Muscle of arm (tissue), 1 donor: ENCODE measurements at regions not wholly inside any gene's neighbourhood (a gene's known extent, or its start where the extent isn't known, plus 50 kb on each side); places are given as distances from the start of the nearest gene placed in this dataset.
"Not testable (repeated sequence)": the region's sequence is repeated elsewhere in the genome, so short reads cannot be mapped to it uniquely, and the experiment has no call there.

Source experiments
- DNase-seq: peaks from one replicate; pipeline ENCODE4 v3.0.0-alpha.2; 2013

DNA sequence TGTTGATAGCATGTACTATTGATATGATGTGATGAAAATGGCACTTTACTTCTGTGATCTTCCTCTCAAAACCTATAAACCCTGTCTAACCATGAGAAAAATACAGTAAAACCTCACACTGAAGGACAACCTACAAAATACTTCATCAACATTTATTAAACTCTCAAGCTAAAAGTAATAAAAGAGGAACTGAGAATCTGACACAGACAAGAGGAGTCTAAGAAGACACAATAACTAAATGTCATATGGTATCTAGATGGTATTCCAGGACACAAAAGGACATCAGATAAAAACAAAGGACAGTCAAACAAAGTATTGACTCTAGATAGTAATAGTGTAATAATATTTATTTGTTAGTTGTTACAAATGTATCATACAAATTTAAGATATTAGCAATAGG, 655.3 kb downstream of the SH3BGRL start:
- no peak for DNase-seq

- DNase-seq = no peak
Observed at GRCh38 chrX:81866873-81867272, 665.0 kb downstream of the SH3BGRL start.

- DNase-seq = no peak
Observed at GRCh38 chrX:81868979-81869378, 667.1 kb downstream of the SH3BGRL start.

DNA sequence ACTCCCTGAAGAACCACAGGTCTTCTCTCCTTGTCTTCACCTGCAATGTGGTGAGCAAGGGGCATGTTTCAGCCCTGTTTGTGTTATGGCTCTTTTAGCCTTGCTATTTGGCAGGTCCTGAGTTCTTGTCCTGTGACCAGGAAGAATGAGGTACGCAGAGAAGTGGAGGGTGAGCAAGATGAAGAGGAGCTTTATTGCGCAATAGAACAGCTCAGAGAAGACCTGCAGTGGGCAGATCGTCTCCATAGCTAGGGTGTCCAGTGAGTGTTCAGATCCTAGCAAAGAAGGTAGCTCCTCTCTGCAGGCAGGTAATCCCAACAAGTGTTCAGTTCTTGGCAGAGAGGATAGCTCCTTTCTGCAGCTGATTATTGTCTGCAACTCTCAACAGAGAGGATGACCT, 672.9 kb downstream of the SH3BGRL start:
- no peak for DNase-seq

- no peak for DNase-seq
Observed at GRCh38 chrX:81875800-81876199, 673.9 kb downstream of the SH3BGRL start.

DNA sequence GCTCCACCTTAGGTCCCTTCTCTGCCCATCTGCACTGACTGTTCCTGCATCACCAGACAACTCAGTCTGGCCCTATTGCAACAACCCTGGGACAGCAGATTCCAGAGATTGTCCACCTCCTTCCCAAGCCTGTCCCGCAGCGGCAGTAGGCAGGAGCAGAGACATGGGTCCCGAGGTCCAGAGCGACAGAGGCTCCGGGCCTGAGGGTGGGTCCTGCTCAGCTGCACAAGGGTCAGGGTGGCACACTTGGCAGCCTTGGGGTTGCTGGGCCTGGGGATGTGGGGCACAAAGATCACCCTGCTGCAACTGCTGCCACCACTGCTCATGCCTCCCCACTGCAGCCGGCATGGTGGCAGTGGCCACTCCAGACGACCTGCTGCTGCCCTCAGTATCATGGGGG, 674.5 kb downstream of the SH3BGRL start:
- DNase-seq = no peak

- no peak for DNase-seq
Observed at GRCh38 chrX:81890521-81890920, 688.6 kb downstream of the SH3BGRL start.

DNA sequence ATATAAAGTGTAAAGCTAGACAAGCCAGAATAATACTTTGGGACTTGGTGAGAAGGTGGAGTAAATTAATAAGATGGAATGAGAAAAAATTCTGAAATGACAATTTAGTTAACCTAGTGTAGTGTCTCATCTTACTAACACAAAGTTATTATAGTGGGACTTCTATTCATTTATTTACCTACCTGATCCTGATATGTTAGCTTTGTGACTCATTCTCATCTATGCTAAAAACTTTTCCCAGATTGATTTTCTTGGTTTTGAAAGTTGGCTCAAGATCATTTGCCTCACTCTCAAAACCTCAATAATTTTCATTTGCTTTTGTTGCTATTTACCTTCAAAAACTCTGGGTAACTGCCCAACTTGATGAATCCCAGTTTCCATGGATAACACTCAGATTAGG, 698.6 kb downstream of the SH3BGRL start:
- no peak for DNase-seq

DNA sequence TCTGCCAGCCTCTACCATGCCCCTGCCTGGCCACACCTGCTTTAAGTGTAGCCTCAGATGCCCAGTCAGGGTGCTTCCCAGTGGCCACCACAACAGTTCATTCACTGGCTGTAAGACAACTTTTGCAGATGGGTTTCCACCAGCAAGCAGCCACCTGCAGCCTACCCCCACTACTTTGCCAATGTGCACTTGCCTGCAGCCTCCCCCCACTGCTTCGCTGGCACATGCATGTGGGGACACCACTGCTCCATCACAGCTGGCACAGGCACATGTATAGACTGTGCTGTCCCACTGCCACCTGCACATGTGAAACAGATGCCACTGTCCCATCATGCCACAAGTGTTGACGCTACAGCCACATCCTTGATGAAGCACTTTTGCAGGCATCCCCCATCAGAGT, 723.9 kb downstream of the SH3BGRL start:
- DNase-seq = no peak

DNA sequence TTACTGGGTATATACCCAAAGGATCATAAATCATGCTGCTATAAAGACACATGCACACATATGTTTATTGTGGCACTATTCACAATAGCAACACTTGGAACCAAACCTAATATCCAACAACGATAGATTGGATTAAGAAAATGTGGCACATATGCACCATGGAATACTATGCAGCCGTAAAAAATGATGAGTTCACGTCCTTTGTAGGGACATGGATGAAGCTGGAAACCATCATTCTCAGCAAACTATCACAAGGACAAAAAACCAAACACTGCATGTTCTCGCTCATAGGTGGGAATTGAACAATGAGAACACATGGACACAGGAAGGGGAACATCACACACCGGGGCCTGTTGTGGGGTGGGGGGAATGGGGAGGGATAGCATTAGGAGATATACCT, 744.0 kb downstream of the SH3BGRL start:
- not testable (repeated sequence) for DNase-seq

- no peak for DNase-seq
Observed at GRCh38 chrX:81957318-81957717, 755.4 kb downstream of the SH3BGRL start.

DNA sequence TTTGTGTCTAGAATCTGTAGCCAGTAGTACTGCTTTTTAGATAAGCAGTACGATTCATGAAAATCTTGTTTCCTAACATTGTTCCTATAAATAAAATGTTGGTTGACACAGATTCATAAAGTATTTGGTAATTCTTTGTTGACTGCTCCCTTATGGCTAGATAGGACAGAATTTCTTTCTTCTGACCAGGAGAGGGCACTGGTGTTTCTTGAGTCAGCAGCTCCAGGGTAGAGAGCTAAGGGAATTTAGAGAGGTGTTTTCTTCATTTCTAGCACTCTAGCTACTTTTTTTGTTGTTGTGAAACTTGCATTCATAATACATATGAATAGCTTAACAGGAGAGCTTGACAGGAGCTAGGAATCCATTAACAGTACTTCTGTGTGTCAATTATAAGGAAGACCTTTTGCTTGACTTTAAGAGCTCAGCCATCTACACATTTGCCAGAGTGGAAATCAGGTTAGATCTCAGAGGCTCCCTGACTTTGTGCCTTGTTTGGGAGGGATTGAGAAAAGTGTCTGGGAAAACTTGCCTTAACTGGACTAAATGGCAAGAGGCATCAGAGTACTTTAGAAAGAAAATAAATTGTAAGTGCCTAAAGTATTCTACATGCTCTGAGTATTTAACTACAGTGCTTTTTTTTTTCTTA, 756.1 kb downstream of the SH3BGRL start:
- peak; percentile 0 for DNase-seq

- no peak for DNase-seq
Observed at GRCh38 chrX:81959964-81960363, 758.1 kb downstream of the SH3BGRL start.

- DNase-seq = not testable (repeated sequence)
Observed at GRCh38 chrX:81974413-81974812, 772.5 kb downstream of the SH3BGRL start.

- no peak for DNase-seq
Observed at GRCh38 chrX:81979806-81980515, 778.1 kb downstream of the SH3BGRL start.

DNA sequence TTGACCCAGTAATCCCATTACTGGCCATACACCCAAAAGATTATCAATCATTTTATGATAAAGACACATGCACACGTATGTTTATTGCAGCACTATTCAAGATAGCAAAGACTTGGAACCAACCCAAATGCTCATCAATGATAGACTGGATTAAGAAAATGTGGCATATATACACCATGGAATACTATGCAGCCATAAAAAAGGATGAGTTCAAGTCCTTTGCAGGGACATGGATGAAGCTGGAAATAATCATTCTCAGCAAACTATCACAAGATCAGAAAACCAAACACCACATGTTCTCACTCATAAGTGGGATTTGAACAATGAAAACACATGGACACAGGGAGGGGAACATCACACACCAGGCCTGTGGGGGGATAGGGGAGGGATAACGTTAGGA, 785.3 kb downstream of the SH3BGRL start:
- not testable (repeated sequence) for DNase-seq

GRCh38 chrX:81996166-81996565, 794.3 kb downstream of the SH3BGRL start:
- DNase-seq = no peak

DNA sequence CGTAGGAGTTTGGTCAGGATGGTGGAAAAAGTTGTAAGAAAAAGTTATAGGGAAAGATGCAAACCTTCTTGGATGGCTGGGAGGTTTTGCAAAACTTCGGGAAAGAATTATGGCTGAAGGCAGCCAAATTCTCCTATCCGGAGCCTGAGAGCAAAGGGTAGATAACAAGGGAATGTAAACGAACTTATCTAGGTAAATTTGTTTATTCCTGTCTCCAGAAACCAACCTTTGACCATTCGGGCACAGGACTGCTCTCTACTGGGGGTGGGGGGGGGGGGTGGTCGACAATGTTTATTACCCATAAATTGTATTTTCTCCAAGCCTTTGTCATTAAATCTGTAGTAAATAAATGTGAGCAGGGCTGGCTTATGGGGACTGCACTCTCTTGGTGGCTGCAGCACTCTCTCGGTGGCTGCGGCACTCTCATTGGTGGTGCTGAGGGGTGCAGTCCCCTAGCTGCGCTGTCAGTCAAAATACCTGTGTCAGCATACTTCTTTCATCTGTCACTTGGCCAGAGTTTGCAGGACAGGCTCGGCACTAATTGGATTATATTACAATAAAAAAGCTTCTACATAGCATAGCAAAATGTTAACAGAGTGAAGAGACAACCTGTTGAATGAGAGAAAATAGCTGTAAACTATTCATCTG, 827.8 kb downstream of the SH3BGRL start:
- no peak for DNase-seq

GRCh38 chrX:82031250-82031649, 829.3 kb downstream of the SH3BGRL start:
- no peak for DNase-seq

- no peak for DNase-seq
Observed at GRCh38 chrX:82038793-82039192, 836.9 kb downstream of the SH3BGRL start.

GRCh38 chrX:82041034-82041433, 839.1 kb downstream of the SH3BGRL start:
- no peak for DNase-seq

DNA sequence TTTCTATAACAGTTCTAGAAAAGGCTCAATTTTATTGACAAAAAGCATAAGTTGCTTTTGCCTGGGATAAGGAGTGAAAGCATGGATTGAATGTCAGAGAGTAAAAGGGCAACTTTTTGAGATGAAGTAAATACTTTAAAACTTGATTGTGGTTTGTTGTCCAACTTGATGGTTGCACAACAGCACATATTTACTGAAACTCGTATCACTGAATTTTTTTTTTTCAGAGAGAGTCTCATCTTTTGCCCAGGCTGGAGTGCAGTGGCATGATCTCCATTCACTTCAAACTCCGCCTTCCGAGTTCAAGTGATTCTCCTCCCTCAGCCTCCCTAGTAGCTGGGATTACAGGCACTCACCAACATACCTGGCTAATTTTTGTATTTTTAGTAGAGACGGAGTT, 856.8 kb downstream of the SH3BGRL start:
- DNase-seq = no peak

- DNase-seq = no peak
Observed at GRCh38 chrX:82070948-82071347, 869.0 kb downstream of the SH3BGRL start.
